Liver (tissue), 8 donors: ENCODE measurements at regions not wholly inside any gene's neighbourhood (a gene's known extent, or its start where the extent isn't known, plus 50 kb on each side); places are given as distances from the start of the nearest gene placed in this dataset.

ENCODE experiments used
- DNase-seq: peaks from one replicate; pipeline ENCODE4 v3.0.0-alpha.2; 2017; ENCODE audit warnings: low spot score
- H3K27ac ChIP-seq, 2 donors: one replicate each; pipeline ENCODE4 v1.7.0; 2013; ENCODE audit warnings: inconsistent platforms in 2 of 2, low read length in 2 of 2, control low read depth in 1 of 2, low read depth in 1 of 2, mild to moderate bottlenecking in 1 of 2
- H3K27me3 ChIP-seq, 4 donors: one replicate each; pipeline versions ENCODE4 v1.6.1 to v1.7.0; 2013; ENCODE audit warnings: low read length in 3 of 4, inconsistent platforms in 1 of 4, mild to moderate bottlenecking in 1 of 4, moderate library complexity in 1 of 4; ENCODE audit not compliant: control insufficient read depth in 4 of 4, insufficient read depth in 4 of 4
- H3K36me3 ChIP-seq, 4 donors: one replicate each; pipeline versions ENCODE4 v1.6.1 to v1.7.0; 2013; ENCODE audit warnings: low read length in 3 of 4, mild to moderate bottlenecking in 3 of 4, low read depth in 1 of 4, moderate library complexity in 1 of 4; ENCODE audit not compliant: control insufficient read depth in 4 of 4, insufficient read depth in 3 of 4
- H3K4me1 ChIP-seq, 4 donors: one replicate each; pipeline versions ENCODE4 v1.6.1 to v1.7.0; 2013; ENCODE audit warnings: low read length in 3 of 4, mild to moderate bottlenecking in 3 of 4, moderate library complexity in 1 of 4; ENCODE audit not compliant: control insufficient read depth in 4 of 4, insufficient read depth in 4 of 4
- H3K4me3 ChIP-seq, 3 donors: one replicate each; pipeline versions ENCODE4 v1.6.1 to v1.7.0; 2013; ENCODE audit warnings: low read length in 3 of 3, control low read depth in 1 of 3, low read depth in 1 of 3, mild to moderate bottlenecking in 1 of 3
- H3K9ac ChIP-seq, 2 donors: one replicate each; pipeline ENCODE4 v1.7.0; 2013; ENCODE audit warnings: low read length in 2 of 2, mild to moderate bottlenecking in 2 of 2, moderate library complexity in 2 of 2, control low read depth in 1 of 2, low read depth in 1 of 2
- H3K9me3 ChIP-seq, 4 donors: one replicate each; pipeline versions ENCODE4 v1.6.1 to v1.7.0; 2013; ENCODE audit warnings: low read length in 3 of 4; ENCODE audit not compliant: control insufficient read depth in 4 of 4
- EGR1 ChIP-seq, 2 donors: IDR thresholded peaks; 2 replicates each; pipeline ENCODE4 v1.6.1; 2016 to 2018; ENCODE audit warnings: antibody characterized with exemption in 2 of 2, low read depth in 2 of 2
- FOXA1 ChIP-seq: IDR thresholded peaks from 2 replicates; pipeline ENCODE4 v1.6.1; 2016; ENCODE audit warnings: antibody characterized with exemption
- FOXA2 ChIP-seq: IDR thresholded peaks from 2 replicates; pipeline ENCODE4 v1.6.1; 2016; ENCODE audit warnings: antibody characterized with exemption
- GABPA ChIP-seq, 2 donors: IDR thresholded peaks in 1 of 2; conservative IDR thresholded peaks in 1 of 2; 2 replicates each; pipeline ENCODE4 v1.6.1; 2016; ENCODE audit warnings: antibody characterized with exemption in 2 of 2, mild to moderate bottlenecking in 1 of 2, moderate library complexity in 1 of 2
- HNF4A ChIP-seq, 2 donors: conservative IDR thresholded peaks; 2 replicates each; pipeline ENCODE4 v1.6.1; 2016; ENCODE audit warnings: antibody characterized with exemption in 2 of 2, mild to moderate bottlenecking in 2 of 2
- HNF4G ChIP-seq: IDR thresholded peaks from 2 replicates; pipeline ENCODE4 v1.6.1; 2016; ENCODE audit warnings: antibody characterized with exemption
- JUND ChIP-seq, 2 donors: IDR thresholded peaks; 2 replicates each; pipeline ENCODE4 v1.6.1; 2016; ENCODE audit warnings: antibody characterized with exemption in 2 of 2
- NR2F2 ChIP-seq: IDR thresholded peaks from 2 replicates; pipeline ENCODE4 v1.6.1; 2016; ENCODE audit warnings: antibody characterized with exemption
- RAD21 ChIP-seq, 2 donors: IDR thresholded peaks; 2 replicates each; pipeline ENCODE4 v1.6.1; 2016; ENCODE audit warnings: antibody characterized with exemption in 2 of 2, mild to moderate bottlenecking in 2 of 2
- SP1 ChIP-seq: IDR thresholded peaks from 2 replicates; pipeline ENCODE4 v1.6.1; 2018; ENCODE audit warnings: antibody characterized with exemption, mild to moderate bottlenecking
- TAF1 ChIP-seq: conservative IDR thresholded peaks from 2 replicates; pipeline ENCODE4 v1.6.1; 2016; ENCODE audit warnings: antibody characterized with exemption, mild to moderate bottlenecking
- YY1 ChIP-seq: IDR thresholded peaks from 2 replicates; pipeline ENCODE4 v1.6.1; 2016; ENCODE audit warnings: antibody characterized with exemption, mild to moderate bottlenecking
- ZBTB33 ChIP-seq: IDR thresholded peaks from 2 replicates; pipeline ENCODE4 v1.6.1; 2016; ENCODE audit warnings: antibody characterized with exemption
- WGBS: extraction: QIAGEN DNeasy Blood & Tissue Kit; methylation state at CpG from one replicate; pipeline ENCODE4 v1.1.7; 2013; 5-methylcytosine and 5-hydroxymethylcytosine counted together
- TF ChIP-seq, protein P1 (sequence below): IDR thresholded peaks from 2 replicates; pipeline ENCODE4 v1.6.1; 2016; ENCODE audit warnings: antibody characterized with exemption
- TF ChIP-seq, protein P2 (sequence below): IDR thresholded peaks from 2 replicates; pipeline ENCODE4 v1.6.1; 2016; ENCODE audit warnings: antibody characterized with exemption, mild to moderate bottlenecking
- TF ChIP-seq, protein P3 (sequence below): IDR thresholded peaks from 2 replicates; pipeline ENCODE4 v1.6.1; 2016; ENCODE audit warnings: antibody characterized with exemption
- TF ChIP-seq, protein P4 (sequence below): fragments of 150-350 bp; IDR thresholded peaks from 2 replicates; pipeline ENCODE4 v1.5.1; 2017; ENCODE audit warnings: improper control_type of control experiment, low read depth, low read length; ENCODE audit not compliant: missing input control
- donor health status: healthy.
- donor health status: healthy.
- donor health status: healthy.
- donor health status: healthy.
- donor health status: healthy.

DNA sequence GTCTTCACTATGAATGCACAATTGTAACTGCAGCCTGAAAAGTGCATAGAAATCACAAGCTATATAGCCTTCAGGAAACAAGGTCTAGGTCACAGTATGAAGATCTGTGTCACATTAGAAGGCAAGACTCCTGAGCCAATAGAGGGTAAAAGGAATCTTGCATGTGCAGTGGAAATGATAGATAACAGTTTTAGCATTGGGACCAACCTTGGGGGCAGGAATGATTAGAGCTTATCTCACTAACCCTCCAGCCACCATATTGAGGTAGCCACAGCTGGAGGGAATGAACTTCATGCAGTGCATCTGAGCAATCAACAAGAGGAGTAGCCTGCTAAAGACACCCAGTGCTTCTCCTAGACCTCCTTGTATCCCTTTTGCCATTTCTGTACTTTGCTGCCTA is 390.1 kb downstream of the LTN1 start:
- TF ChIP-seq TAF1 (no peak), SP1 (no peak), NR2F2 (no peak), HNF4G (no peak), EGR1 (IDR thresholded peaks at IDR 0.05; ENCODE audit: low read depth in 2 of 2) (no peak), RAD21 (IDR thresholded peaks at IDR 0.05) (no peak), ZBTB33 (no peak), FOXA2 (no peak), YY1 (no peak)
- TF ChIP-seq, protein P1, sequence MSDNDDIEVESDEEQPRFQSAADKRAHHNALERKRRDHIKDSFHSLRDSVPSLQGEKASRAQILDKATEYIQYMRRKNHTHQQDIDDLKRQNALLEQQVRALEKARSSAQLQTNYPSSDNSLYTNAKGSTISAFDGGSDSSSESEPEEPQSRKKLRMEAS = no peak
- TF ChIP-seq, protein P2, sequence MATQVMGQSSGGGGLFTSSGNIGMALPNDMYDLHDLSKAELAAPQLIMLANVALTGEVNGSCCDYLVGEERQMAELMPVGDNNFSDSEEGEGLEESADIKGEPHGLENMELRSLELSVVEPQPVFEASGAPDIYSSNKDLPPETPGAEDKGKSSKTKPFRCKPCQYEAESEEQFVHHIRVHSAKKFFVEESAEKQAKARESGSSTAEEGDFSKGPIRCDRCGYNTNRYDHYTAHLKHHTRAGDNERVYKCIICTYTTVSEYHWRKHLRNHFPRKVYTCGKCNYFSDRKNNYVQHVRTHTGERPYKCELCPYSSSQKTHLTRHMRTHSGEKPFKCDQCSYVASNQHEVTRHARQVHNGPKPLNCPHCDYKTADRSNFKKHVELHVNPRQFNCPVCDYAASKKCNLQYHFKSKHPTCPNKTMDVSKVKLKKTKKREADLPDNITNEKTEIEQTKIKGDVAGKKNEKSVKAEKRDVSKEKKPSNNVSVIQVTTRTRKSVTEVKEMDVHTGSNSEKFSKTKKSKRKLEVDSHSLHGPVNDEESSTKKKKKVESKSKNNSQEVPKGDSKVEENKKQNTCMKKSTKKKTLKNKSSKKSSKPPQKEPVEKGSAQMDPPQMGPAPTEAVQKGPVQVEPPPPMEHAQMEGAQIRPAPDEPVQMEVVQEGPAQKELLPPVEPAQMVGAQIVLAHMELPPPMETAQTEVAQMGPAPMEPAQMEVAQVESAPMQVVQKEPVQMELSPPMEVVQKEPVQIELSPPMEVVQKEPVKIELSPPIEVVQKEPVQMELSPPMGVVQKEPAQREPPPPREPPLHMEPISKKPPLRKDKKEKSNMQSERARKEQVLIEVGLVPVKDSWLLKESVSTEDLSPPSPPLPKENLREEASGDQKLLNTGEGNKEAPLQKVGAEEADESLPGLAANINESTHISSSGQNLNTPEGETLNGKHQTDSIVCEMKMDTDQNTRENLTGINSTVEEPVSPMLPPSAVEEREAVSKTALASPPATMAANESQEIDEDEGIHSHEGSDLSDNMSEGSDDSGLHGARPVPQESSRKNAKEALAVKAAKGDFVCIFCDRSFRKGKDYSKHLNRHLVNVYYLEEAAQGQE = no peak
- TF ChIP-seq, protein P3, sequence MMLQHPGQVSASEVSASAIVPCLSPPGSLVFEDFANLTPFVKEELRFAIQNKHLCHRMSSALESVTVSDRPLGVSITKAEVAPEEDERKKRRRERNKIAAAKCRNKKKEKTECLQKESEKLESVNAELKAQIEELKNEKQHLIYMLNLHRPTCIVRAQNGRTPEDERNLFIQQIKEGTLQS = no peak

DNA sequence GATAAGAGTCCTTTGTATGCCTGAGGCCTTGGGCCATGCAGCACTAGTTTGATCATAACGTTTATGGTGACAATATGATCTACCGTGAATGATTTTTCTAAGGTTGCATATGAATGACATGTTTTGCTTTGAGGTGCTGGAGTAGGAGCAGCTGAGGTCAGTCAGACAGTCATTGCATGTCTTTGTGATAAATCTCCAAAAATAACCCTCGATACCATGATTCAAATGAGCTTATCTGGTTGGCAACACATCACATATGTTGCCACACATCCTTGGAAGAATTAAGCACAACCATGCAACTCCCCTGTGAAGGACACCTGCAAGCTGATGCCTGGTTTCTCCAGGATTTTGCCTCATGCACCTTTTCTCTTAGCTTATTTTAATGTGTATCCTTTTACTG is 394.5 kb downstream of the LTN1 start:
- Histone ChIP-seq H3K9me3 (peaks cover 2 to 7% (median 6%) of the 10 kb centered on the region in 4 donors), H3K9ac (no peak overlapping the region), H3K27me3 (no peaks in the 10 kb centered on the region), H3K4me1 (no peaks in the 10 kb centered on the region), H3K27ac (no peak overlapping the region), H3K4me3 (no peak overlapping the region), H3K36me3 (no peaks in the 10 kb centered on the region)
- TF ChIP-seq NR2F2 = no peak
- TF ChIP-seq TAF1 = no peak
- no peak for TF ChIP-seq GABPA (IDR thresholded peaks at IDR 0.05 in 1 of 2, conservative IDR thresholded peaks at IDR 0.05 in 1 of 2)
- TF ChIP-seq FOXA2 = no peak
- no peak for TF ChIP-seq FOXA1
- no peak for TF ChIP-seq RAD21 (IDR thresholded peaks at IDR 0.05)
- no peak for TF ChIP-seq SP1
- no peak for TF ChIP-seq ZBTB33
- TF ChIP-seq, protein P1 = no peak
- TF ChIP-seq, protein P3 = no peak
- no peak for TF ChIP-seq HNF4A (conservative IDR thresholded peaks at IDR 0.05)
- TF ChIP-seq JUND (IDR thresholded peaks at IDR 0.05) = no peak
- TF ChIP-seq, protein P4, sequence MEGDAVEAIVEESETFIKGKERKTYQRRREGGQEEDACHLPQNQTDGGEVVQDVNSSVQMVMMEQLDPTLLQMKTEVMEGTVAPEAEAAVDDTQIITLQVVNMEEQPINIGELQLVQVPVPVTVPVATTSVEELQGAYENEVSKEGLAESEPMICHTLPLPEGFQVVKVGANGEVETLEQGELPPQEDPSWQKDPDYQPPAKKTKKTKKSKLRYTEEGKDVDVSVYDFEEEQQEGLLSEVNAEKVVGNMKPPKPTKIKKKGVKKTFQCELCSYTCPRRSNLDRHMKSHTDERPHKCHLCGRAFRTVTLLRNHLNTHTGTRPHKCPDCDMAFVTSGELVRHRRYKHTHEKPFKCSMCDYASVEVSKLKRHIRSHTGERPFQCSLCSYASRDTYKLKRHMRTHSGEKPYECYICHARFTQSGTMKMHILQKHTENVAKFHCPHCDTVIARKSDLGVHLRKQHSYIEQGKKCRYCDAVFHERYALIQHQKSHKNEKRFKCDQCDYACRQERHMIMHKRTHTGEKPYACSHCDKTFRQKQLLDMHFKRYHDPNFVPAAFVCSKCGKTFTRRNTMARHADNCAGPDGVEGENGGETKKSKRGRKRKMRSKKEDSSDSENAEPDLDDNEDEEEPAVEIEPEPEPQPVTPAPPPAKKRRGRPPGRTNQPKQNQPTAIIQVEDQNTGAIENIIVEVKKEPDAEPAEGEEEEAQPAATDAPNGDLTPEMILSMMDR = no peak
- TF ChIP-seq, protein P2 = no peak
- TF ChIP-seq YY1 = no peak
- TF ChIP-seq EGR1 (IDR thresholded peaks at IDR 0.05; ENCODE audit: low read depth in 2 of 2) = no peak
- no peak for DNase-seq
- 87% methylated on average over 3 of the region's 3 CpGs for WGBS

More for the DNA sequence above, 390.1 kb downstream of the LTN1 start:
- Histone ChIP-seq H3K9ac (no peak overlapping the region), H3K36me3 (no peaks in the 10 kb centered on the region), H3K27me3 (no peaks in the 10 kb centered on the region), H3K4me3 (no peak overlapping the region), H3K27ac (no peak overlapping the region), H3K4me1 (no peaks in the 10 kb centered on the region), H3K9me3 (peaks cover 2 to 7% (median 6%) of the 10 kb centered on the region in 4 donors)
- no peak for DNase-seq
